Tibial nerve (tissue), 4 donors: ENCODE measurements at regions not wholly inside any gene's neighbourhood (a gene's known extent, or its start where the extent isn't known, plus 50 kb on each side); places are given as distances from the start of the nearest gene placed in this dataset.

Experiments
- DNase-seq, 2 donors: peaks; one replicate each; pipeline ENCODE4 v3.0.0-alpha.2; 2019; ENCODE audit warnings: low spot score in 2 of 2
- H3K27ac ChIP-seq, 4 donors: fragments of 200-600 bp; sonication (generic) in 3 of 4; one replicate each; pipeline ENCODE4 v1.5.1; 2017 to 2019; ENCODE audit warnings: mild to moderate bottlenecking in 1 of 4
- H3K27me3 ChIP-seq, 2 donors: fragments of 200-600 bp; sonication (generic) in 1 of 2; one replicate each; pipeline versions ENCODE4 v1.5.1 to v1.6.0; 2017 to 2019
- H3K36me3 ChIP-seq, 3 donors: fragments of 200-600 bp; sonication (generic); one replicate each; pipeline ENCODE4 v1.5.1; 2018 to 2019
- H3K4me1 ChIP-seq, 4 donors: fragments of 200-600 bp; sonication (generic) in 3 of 4; one replicate each; pipeline ENCODE4 v1.5.1; 2017 to 2019
- H3K4me3 ChIP-seq, 4 donors: fragments of 200-600 bp; sonication (generic) in 3 of 4; one replicate each; pipeline ENCODE4 v1.5.1; 2017 to 2019; ENCODE audit warnings: mild to moderate bottlenecking in 1 of 4, moderate library complexity in 1 of 4
- H3K9me3 ChIP-seq, 4 donors: fragments of 200-600 bp; sonication (generic) in 3 of 4; one replicate each; pipeline ENCODE4 v1.5.1; 2017 to 2019
- CTCF ChIP-seq, 5 experiments: fragments of 200-600 bp in 3 of 5; fragments of 450-650 bp in 2 of 5; sonication (generic) in 3 of 5; IDR thresholded peaks; one replicate each; pipeline ENCODE4 v1.5.1; 2016 to 2019; ENCODE audit warnings: antibody characterized with exemption in 5 of 5, mild to moderate bottlenecking in 3 of 5, moderate library complexity in 2 of 5
- EP300 ChIP-seq, 2 donors: sonication (generic); formaldehyde crosslinking; IDR thresholded peaks; one replicate each; pipeline ENCODE4 v1.6.1; 2017; ENCODE audit warnings: antibody characterized with exemption in 2 of 2, mild to moderate bottlenecking in 1 of 2
- POLR2A ChIP-seq, 2 donors: fragments of 450-650 bp; IDR thresholded peaks; one replicate each; pipeline ENCODE4 v1.6.1; 2017; ENCODE audit warnings: antibody characterized with exemption in 2 of 2, mild to moderate bottlenecking in 2 of 2, moderate library complexity in 2 of 2
- WGBS, 2 donors: methylation state at CpG; one replicate each; pipeline ENCODE4 v1.1.5; 2018; 5-methylcytosine and 5-hydroxymethylcytosine counted together

GRCh38 chr1:221457685-221458446, 284.0 kb downstream of the DUSP10 start:
- Histone ChIP-seq H3K4me1 (peaks cover 0 to 5% (median 0%) of the 10 kb centered on the region in 4 donors), H3K36me3 (no peaks in the 10 kb centered on the region), H3K27ac (no peak overlapping the region), H3K4me3 (no peak overlapping the region), H3K9me3 (no peaks in the 10 kb centered on the region), H3K27me3 (no peaks in the 10 kb centered on the region)
- DNase-seq, result no peak
- WGBS, 2 donors, result 70 to 71% methylated on average over 7 of the region's 7 CpGs
- TF ChIP-seq EP300 (IDR thresholded peaks at IDR 0.05) (no peak), CTCF (IDR thresholded peaks at IDR 0.05) (no peak), POLR2A (IDR thresholded peaks at IDR 0.05) (no peak)

GRCh38 chr1:221458447-221459156, 283.3 kb downstream of the DUSP10 start:
- Histone ChIP-seq H3K27me3 (no peaks in the 10 kb centered on the region), H3K9me3 (no peaks in the 10 kb centered on the region), H3K4me3 (no peak overlapping the region), H3K4me1 (peaks cover 0 to 5% (median 0%) of the 10 kb centered on the region in 4 donors), H3K27ac (no peak overlapping the region), H3K36me3 (no peaks in the 10 kb centered on the region)
- DNase-seq, result no peak
- no peak for TF ChIP-seq POLR2A (IDR thresholded peaks at IDR 0.05)
- TF ChIP-seq CTCF (IDR thresholded peaks at IDR 0.05), result no peak
- TF ChIP-seq EP300 (IDR thresholded peaks at IDR 0.05), result no peak
- WGBS, 2 donors, result 57 to 63% methylated on average over 5 of the region's 5 CpGs

DNA sequence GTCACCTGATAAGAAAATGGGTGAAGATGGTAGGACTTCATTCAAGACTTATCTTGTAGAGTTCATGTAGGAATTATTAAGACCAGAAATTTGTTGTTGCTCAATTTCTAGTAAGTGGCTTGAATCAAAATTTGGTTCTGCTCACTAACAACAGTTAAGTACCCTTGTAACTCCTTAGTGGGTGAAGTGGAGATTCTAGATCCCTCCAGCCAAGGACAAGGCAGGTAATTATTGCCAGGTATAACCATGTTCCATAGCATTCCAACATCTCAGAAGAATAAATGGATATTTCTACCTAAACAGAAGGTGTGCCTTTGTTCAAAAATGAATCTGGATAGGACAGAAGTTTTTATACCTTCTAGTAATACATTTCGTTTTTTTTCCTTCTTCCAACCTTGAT, 282.3 kb downstream of the DUSP10 start:
- Histone ChIP-seq H3K4me3 (no peak overlapping the region), H3K36me3 (no peaks in the 10 kb centered on the region), H3K27me3 (no peaks in the 10 kb centered on the region), H3K9me3 (no peaks in the 10 kb centered on the region), H3K27ac (no peak overlapping the region), H3K4me1 (peaks cover 0 to 5% (median 0%) of the 10 kb centered on the region in 4 donors)
- 70 to 81% methylated on average over 1 of the region's 1 CpG for WGBS, 2 donors
- TF ChIP-seq POLR2A (IDR thresholded peaks at IDR 0.05), result no peak
- no peak for TF ChIP-seq CTCF (IDR thresholded peaks at IDR 0.05)
- no peak for TF ChIP-seq EP300 (IDR thresholded peaks at IDR 0.05)
- DNase-seq, result no peak

GRCh38 chr1:221462345-221462744, 279.5 kb downstream of the DUSP10 start:
- TF ChIP-seq POLR2A (IDR thresholded peaks at IDR 0.05) (no peak), CTCF (IDR thresholded peaks at IDR 0.05) (no peak), EP300 (IDR thresholded peaks at IDR 0.05) (no peak)

GRCh38 chr1:221468546-221468945, 273.3 kb downstream of the DUSP10 start:
- 75 to 81% methylated on average over 6 of the region's 6 CpGs for WGBS, 2 donors
- Histone ChIP-seq H3K4me3 (no peak overlapping the region), H3K27me3 (no peaks in the 10 kb centered on the region), H3K36me3 (no peaks in the 10 kb centered on the region), H3K9me3 (peaks cover 0 to 19% (median 0%) of the 10 kb centered on the region in 4 donors), H3K27ac (no peak overlapping the region), H3K4me1 (no peaks in the 10 kb centered on the region)
- no peak for DNase-seq
- TF ChIP-seq CTCF (IDR thresholded peaks at IDR 0.05), result no peak
- TF ChIP-seq EP300 (IDR thresholded peaks at IDR 0.05), result no peak
- no peak for TF ChIP-seq POLR2A (IDR thresholded peaks at IDR 0.05)

More at GRCh38 chr1:221462345-221462744, 279.5 kb downstream of the DUSP10 start:
- no peaks in the 10 kb centered on the region for H3K36me3 ChIP-seq
- 82 to 89% methylated on average over 1 of the region's 1 CpG for WGBS, 2 donors
- no peaks in the 10 kb centered on the region for H3K27me3 ChIP-seq
- peaks cover 0 to 5% (median 0%) of the 10 kb centered on the region in 4 donors for H3K4me1 ChIP-seq
- H3K4me3 ChIP-seq, result no peak overlapping the region
- H3K9me3 ChIP-seq, result peaks cover 0 to 4% (median 0%) of the 10 kb centered on the region in 4 donors
- DNase-seq, result no peak
- no peak overlapping the region for H3K27ac ChIP-seq
